GM21619 (cell line): ENCODE measurements at regions not wholly inside any gene's neighbourhood (a gene's known extent, or its start where the extent isn't known, plus 50 kb on each side); places are given as distances from the start of the nearest gene placed in this dataset.
A peak's percentile ranks its signal among the peaks of the same experiment; 100 is the strongest.

ENCODE experiments used
- ATAC-seq: cut with Tn5 transposase; IDR thresholded peaks from one replicate; pipeline ENCODE4 v1.9.1; 2021; ENCODE audit not compliant: unreplicated experiment

DNA sequence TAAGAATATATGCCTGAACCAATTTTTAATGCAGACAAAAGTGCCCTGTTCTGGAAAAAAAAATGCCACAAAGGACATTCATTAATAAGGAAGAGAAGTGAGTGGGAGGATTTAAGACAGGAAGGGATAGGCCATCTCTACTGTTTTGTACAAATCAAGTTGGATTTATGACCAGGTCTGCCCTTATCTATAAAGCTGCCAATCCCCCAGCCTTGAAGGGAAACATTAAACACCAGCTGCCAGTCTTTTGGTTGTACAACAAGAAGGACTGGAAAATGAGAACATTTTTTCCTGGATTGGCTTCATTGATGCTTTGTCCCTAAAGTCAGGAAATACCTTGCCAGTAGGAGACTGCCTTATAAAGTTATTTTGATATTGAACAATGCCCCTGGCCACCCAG lies 444.0 kb downstream of the NPHP4 start:
- ATAC-seq: no peak

DNA sequence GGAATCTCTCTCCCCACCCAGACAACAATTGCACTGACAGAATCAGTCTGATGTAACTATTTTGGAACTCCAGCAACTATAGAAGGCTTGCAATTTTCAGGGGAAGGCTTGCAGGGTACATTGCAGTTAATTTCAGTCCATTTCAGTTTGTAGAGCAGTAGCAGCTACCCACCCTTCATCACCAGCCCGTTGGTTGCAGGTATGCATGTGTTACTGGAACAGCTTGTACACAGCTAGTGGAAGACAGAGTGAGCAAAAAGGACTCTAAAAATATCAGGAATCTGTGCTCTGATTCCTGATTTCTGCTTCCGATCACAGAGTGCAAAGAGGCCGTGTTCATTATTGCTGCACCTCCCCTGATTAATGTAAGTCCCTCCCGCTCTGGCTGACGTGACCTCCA lies 449.0 kb downstream of the NPHP4 start:
- ATAC-seq: no peak

DNA sequence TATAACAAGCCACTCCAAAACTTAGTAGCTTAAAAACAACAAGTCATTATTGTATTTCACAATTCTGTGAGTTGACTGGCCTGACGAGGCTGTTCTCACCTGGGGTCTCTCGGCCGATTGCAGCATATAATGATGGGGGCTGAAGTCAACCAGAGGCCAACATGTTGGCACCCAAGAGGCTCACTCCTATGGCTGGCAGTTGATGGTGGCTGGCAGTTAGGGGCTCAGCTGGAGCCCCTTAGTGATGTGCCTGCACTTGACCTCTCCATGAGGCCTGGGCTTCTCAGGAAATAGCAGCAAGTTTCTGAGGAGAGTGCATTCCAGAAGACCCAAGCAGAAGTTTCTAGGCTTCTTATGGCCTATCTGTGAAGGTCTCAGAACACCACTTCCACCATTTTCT lies 459.4 kb downstream of the NPHP4 start:
- ATAC-seq: no peak

DNA sequence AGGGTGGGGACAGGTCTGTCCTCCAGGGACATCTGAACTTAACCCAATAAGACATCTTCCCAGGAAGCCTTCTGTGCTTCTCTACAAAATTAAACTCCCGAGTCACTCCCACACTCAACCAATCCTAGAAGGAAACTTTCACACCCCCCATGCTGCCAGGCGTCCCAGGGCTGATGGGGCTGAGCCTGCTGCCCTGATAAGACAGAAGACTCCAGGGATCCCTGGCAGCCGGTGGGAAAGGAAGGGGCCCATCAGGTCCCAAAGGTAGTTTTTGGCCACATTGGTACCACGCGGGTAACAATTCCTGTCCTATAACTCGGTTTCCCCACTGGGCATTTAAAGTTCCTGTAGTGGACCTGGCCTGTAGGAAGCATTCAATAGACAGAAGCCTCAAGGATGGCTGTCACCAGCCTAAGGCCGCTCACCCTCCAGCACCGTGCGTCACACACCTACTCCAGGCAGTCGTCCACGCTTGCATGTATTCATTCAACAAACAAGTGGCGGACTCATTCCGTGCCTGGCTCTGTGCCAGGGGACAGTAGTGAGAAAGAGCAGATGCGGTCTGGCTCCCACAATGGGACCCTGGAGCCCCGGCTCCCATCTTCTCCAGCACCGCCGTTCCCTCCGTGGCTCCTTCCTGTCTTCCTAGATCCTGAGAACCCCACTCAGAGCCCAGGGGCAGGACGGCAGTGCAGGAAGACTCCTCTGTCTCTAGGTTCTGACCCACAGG lies 465.2 kb downstream of the NPHP4 start:
- no peak for ATAC-seq

DNA sequence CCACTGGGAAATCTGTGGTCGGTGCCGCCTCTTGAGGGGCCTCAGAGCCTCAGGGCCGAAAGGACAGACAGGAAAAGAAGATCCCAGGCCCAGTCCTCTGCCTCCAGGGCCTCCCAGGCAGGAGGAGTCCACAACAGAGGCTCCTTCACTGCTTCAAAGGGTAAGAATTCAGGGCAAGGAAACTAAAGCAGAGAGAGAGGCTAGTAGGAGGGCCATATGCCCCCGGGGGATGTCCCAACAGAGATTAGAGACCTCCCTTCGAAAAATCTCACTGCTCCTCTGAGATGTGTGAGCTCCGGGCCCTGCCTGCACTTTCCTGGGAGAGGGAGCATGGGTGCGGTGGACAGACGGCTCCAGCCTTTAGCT lies 465.9 kb downstream of the NPHP4 start:
- ATAC-seq: no peak

DNA sequence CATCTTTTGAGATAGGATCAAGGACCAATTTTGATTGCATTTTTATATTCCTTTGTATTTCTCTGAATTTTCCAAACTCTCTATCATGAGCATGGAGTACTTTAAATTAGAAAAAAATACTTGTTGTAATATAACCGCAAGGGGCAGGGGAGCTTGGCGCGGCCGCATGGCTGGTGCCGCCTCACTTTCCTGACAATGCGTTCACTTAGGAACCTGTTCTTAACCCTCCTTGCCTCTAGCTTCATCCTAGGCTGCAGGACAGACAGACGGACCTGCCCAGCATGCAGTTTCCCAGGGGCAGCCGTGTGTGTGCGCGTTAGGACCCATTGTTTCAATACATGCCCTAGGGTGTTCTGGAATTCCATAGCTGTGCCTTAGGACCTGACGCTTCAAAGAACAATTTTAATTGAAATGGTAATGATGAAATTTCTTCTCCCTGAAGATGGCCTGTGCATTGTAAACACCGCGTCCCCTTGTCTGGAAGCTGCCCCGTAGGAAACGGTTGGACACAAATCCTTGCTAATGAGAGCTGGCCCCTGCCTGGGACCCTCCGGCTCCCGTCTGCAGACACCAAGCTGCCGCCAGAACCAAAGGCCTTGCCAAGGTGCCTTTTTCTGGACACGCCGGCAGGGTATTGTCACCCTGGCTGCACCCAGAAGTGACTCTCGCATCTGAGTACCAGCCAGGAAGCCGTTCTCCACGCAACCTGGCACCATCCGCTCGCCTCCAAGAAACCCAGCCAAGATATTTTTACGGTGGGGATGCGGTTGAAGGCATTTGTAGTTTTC lies 466.4 kb downstream of the NPHP4 start:
- no peak for ATAC-seq

DNA sequence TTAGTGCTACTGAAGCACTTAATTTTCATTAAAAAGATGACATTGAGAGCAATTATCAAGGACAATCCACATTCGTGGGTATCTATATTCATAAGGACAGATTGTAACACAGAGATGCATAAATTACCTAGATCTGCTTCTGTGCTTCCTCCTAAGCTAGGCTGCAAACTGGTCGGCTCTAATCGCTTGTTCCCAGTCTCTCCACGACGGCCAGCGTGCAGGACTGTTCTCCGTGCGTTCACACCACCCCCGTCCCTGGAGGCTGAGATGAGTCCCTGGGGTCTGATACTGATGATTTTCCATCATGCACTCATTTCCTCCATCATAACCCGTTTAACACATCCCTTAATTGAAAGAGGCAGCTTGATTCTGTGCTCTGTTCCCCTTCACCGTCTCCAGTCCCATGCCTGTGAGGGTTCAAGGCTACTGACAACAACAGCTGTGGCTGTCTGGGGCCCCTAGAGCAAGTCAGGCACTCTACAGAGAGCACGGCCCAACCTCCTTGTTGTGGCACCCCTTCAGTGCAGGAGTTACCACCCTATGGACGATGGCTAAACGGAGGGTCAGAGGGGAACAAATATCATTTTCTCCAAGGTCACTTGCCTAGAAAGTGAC lies 469.6 kb downstream of the NPHP4 start:
- no peak for ATAC-seq

DNA sequence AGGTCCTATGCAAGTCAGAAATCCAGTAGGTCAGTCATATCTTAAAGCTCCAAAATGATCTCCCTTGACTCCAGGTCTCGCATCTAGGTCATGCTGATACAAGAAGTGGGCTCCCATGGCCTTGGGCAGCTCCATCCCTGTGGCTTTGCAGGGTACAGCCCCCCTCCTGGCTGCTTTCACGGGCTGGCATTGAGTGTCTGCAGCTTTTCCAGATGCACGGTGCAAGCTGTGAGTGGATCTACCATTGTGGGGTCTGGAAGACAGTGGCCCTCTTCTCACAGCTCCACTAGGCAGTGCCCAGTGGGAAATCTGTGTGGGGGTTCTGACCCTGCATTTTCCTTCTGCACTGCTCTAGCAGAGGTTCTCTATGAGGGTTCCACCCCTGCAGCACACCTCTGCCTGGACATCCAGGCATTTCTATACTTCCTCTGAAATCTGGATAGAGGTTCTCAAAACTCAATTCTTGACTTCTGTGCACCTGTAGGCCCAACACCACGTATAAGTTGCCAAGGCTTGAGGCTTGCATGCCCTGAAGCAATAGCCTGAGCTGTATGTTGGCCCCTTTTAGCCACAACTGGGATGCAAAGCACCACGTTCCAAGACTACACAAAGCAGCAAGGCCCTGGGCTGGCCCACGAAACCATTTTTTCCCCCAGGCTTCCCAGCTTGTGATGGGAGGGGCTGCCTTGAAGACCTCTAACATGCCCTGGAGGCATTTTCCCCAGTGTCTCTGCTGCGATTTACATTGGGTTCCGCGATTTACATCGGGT lies 472.7 kb downstream of the NPHP4 start:
- no peak for ATAC-seq

DNA sequence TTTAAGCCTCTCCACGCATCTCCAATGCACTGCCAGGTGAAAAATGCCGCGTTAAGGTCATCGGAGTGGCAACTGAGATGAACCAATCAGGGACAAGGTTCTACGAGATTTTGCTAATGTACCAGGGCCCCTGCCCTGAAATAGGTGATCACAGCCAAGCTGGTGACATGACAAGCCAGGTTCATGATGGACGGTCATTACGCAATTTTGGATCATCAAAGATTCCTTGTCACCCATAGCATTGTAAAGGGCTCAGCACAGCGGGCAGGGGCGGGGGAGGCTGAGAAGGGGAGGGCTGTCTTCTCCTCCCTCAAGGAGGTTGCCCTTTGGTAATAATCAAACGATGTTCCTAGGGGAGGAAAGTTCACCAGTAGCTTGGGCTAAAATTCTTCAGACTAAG lies 475.5 kb downstream of the NPHP4 start:
- no peak for ATAC-seq

DNA sequence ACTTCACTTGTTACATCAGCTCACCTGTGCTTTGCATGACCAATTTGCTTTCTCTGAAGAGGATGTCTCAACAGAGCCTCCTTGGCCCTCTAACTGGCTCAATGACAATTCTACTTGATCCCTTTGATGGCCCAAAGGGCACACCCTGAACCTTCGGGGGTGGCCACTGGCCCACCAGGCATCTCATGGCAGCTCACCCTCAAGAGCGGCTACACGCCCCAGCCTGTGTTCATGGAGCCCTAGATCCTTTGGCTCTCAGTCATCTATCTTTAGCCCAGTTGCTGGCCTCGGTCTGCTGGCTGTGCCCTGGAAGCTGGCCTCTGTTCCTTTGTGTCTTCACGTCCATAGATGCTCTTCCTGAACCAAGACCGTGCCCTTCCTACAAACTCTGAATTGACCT lies 476.7 kb downstream of the NPHP4 start:
- ATAC-seq: no peak

DNA sequence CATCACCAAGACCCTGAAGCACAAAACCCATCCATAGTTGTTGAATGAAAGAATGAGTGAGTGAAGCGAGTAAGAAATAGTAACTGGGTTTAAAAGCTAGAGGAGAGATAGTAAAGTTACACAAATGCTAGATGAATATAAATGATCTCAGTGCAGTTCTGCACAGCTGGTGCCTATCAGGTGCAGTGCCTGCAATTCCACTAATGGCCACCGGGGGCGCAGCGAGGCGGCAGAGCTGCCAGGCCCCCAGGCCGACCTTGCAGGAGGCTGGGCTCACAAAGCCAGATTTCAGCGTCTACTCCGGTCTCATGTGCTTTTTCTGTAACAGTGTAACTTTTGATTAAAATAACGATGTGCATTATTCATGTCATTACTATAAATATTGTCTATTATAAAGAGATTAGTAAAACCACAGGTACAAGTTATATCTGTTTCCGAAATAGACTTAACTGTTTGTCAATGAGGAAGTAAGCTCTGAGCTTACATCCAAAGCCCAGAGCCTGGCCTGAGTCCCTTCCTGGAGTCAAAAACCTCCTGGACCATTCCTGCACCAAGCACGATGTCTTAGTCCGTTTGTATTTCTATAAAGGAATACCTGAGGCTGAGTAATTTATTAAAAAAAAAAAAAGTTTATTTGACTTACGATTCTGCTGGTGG lies 477.6 kb downstream of the NPHP4 start:
- peak; percentile 88 for ATAC-seq

DNA sequence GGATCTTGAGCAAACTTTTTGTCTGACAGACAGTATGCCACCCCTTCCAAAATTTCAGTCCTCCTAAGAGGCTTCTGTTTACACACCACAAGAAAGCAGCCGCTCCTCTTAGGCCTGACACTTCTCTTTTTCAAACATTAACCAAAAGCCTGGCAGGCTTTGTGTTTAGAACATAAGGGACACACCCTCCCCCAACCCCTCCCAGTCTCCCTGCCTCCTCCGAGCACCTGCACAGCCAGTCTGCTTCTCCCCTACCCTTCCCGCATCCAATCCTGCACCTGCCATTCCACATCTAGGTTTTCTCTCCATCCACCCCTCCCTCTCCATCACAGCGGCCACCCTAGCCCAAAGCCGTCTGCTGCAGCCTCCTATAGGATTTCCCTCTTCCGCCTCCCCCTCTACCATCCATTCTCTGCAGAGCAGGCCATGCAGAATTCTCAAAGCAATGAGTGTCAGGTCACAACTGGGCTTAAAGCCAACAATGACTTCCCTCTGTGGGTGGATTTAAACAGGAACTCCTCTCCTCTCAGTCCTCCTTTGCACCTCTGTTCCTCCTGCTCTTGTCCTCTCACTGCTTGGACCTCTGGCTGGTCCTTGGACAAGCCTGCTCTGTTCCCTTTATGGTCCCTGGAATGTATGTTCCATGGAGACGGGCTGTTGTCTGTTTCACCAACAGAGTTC lies 478.2 kb downstream of the NPHP4 start:
- ATAC-seq: no peak

DNA sequence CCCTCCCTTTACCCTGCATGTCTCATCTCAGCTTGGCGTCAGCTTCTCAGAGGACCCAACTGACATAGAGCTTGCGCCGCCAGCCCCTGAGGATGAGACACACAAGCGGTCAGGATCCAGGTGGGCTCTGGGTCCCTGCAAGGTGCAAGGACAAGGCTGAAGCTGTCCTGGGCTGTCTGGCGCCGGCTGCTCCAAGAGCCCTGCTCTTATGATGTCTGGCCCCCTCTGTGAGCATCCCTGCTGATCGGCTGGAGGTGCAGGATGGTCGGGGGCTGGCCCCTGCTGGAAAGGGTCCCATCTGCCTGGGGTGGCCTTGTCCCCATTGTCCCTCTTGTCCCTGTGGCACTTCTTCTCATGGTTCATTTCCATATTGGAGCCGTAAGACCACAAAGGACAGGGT lies 479.0 kb downstream of the NPHP4 start:
- ATAC-seq: no peak

DNA sequence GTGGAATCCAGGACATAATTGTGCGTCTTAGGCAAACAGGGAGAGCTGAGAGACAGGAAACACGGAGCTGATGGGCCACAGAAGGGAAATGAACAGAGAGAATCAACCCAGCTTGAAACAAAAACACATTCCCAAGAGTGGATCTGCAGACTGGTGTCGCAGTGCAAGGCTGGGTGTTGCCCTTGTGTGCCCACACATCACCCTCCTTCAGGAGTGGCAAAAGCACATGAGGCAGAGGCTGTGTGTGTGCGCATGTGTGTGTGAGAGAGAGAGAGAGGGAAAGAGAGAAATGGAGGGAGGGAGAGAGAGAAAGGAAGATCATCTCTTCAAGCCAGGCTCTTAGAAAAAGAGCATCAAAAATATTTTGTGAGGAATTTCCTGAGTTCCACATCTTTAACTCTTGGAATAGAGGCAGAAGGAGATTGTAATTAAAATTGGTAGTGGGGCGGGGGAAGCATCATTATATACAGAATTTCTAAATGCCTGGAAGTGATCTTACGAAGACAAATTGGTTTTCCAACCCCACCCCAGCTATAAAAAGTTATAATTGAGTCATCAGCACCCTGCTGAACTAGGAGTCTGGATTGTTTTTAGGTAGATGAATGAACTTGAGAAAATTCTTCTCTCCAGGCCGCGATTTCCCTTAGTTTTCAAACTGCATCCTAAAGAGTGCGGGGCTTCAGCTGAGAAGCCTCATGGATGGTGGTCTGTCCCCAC lies 480.7 kb downstream of the NPHP4 start:
- ATAC-seq: no peak

DNA sequence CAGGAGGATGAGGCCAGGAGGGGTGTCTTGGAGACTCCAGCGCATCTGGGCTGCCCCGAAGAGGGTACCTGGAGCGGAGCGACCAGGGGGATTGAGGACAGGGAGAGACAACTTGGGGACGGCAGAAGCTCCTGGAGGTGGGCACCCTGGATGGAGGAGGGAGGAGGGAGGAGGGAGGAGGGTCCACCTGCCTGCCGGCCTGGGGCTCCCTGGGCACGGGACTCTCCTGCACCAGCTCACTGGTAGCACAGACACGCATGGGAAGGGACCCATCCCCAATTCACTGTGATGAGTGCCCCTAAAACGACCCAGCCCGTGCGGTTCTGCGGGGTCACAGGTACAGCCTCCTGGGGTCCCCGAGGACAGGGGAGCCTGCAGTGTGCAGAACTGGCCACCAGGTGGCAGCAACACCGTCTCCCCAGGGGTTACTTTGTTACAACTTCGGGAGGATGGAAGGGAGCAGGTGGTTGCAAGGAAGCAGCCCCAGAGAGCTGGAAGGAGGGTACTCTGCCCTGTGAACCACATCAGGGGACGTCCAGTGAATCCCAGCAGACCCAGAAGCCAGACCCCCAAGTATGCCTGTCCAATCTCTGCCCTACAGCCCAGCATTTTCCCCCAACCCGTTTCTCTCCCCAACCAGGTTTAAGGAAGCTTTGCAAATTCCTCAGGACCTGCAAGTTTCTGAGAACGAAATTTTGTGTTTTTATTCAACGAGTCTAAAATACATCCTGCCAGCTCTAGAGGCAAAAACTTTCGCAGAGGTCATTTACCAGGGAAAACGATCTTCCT lies 482.4 kb downstream of the NPHP4 start:
- ATAC-seq: no peak

DNA sequence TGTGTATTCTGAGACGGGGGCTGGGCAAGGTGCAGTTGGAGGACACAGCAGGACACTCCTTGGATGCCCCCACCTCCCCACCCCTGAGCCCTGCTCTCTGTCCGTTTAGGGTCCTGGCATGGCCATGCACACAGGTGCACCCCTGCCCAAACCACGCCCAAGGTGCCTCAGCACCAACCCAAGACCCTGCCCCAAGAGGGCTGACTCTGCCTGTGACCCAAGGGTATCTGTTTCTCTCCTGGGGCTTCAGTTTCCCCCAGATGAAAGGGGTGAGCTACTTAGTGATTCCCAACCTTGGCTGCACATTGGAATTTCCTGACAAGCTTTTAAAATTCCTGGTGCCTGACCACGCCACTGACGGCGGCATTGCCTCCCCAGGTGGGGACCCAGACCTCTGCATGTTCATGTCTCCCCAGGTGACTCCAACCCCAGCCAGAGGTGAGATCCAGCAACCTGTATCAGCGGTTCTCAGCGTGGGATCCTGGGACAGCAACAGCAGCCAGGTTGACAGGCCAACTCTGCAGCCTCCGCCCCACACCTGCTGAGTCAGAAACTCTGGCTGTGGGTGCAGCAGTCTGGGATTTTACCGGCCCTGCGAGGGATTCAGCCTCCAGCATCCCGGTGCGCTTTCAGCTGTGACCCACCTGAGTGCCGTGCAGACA lies 483.4 kb downstream of the NPHP4 start:
- no peak for ATAC-seq

DNA sequence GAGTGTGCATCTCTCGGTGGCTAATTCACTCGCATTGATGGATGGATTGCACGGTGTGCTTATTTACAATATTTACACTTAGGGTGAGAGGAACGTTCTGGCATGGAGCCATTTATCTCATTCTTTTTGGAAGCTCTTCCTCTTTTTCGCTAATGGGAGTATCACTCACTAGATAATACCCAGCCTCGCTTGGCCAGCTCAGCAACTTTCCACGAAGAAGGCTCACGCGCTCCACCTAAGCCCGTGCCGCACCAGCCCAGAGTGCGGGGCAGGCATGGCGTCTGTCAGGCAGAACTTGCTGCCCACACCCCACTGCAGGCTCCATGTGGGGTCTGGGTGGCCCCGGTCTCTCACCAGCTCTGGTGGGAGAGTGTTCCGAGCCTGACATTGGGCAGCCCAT lies 484.9 kb downstream of the NPHP4 start:
- no peak for ATAC-seq

DNA sequence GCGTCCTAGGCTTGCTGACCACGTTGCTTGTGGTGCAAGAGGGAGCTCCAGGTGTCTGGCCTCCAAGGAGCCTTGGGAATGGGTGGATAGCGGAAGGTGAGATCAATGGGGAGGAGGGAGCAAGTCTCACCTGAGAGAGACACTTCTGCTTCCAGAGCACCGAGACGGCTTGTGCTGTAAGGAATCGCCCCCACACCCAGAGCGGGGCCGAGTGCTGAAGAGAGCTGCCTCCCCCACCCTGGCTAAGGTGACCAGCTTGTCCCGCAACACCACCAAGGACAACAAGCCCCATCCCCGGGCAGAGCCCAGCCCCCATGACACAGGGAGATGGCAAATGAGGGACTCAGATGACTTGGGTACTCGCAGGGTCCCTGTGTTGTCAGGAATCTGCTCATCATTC lies 485.6 kb downstream of the NPHP4 start:
- ATAC-seq: no peak

DNA sequence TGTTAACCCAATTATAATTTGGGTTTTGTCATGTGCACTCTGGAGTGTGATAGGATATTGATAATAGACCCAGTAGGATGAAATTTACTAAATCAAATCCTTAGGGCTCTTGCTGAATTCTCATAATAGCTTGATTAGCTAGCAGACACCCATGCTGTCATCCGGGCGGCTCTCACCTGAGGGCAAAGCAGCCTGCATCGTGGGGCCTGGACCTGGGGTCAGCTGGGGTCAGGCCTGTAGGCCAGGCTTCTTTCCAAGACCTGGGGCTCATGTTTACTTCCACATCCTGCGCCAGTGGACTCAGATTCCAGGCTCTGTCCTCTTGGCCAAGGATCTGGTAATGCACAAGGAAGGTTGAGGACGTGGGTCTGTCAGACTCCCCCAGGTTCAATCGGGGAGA lies 486.3 kb downstream of the NPHP4 start:
- no peak for ATAC-seq
